ENCODE measurements at regions not wholly inside any gene's neighbourhood (a gene's known extent, or its start where the extent isn't known, plus 50 kb on each side); places are given as distances from the start of the nearest gene placed in this dataset.

- no peak for TF ChIP-seq CTCF (IDR thresholded peaks at IDR 0.05; ENCODE audit: control extremely low read depth in 1 of 3, insufficient read depth in 1 of 3, low read depth in 1 of 3, low read length in 3 of 3)
- no peak for TF ChIP-seq CEBPB (IDR thresholded peaks at IDR 0.05; ENCODE audit: low read depth, low read length)
- TF ChIP-seq TBP (IDR thresholded peaks at IDR 0.05; ENCODE audit: low read depth, low read length): no peak
- no peak for TF ChIP-seq RFX5 (IDR thresholded peaks at IDR 0.05; ENCODE audit: borderline replicate concordance, low read depth, low read length)
- no peak for TF ChIP-seq HDAC6 (IDR thresholded peaks at IDR 0.05; ENCODE audit: low read depth, low read length)
- no peak for TF ChIP-seq CBX8 (IDR thresholded peaks at IDR 0.05; ENCODE audit: borderline replicate concordance, low read depth, low read length)
Measured at GRCh38 chr7:68529221-68529620, 1069.1 kb upstream of the AUTS2 start.

Data from H1 (cell line).